Stomach (tissue), 8 donors: ENCODE measurements at regions not wholly inside any gene's neighbourhood (a gene's known extent, or its start where the extent isn't known, plus 50 kb on each side); places are given as distances from the start of the nearest gene placed in this dataset.

Source experiments
- DNase-seq, 2 donors: peaks; one replicate each; pipeline versions ENCODE4 v3.0.0 to v3.0.0-alpha.2; 2013 to 2019
- H3K27ac ChIP-seq, 5 donors: fragments of 200-600 bp in 4 of 5; sonication (generic) in 4 of 5; one replicate each; pipeline ENCODE4 v1.5.1; 2013 to 2019; ENCODE audit warnings: mild to moderate bottlenecking in 1 of 5, moderate library complexity in 1 of 5
- H3K27me3 ChIP-seq, 3 donors: fragments of 200-600 bp; sonication (generic); one replicate each; pipeline ENCODE4 v1.5.1; 2017 to 2019; ENCODE audit warnings: mixed run types in 1 of 3
- H3K36me3 ChIP-seq, 4 donors: fragments of 200-600 bp; sonication (generic); 1 replicate in 3 of 4; 2 replicates in 1 of 4; pipeline ENCODE4 v1.5.1; 2016 to 2019
- H3K4me1 ChIP-seq, 4 donors: fragments of 200-600 bp; sonication (generic); one replicate each; pipeline ENCODE4 v1.5.1; 2016 to 2019
- H3K4me3 ChIP-seq, 4 donors: fragments of 200-600 bp; sonication (generic) in 3 of 4; one replicate each; pipeline ENCODE4 v1.5.1; 2016 to 2019; ENCODE audit warnings: mild to moderate bottlenecking in 1 of 4
- H3K9me3 ChIP-seq, 4 donors: fragments of 200-600 bp; sonication (generic); one replicate each; pipeline ENCODE4 v1.5.1; 2016 to 2019
- EP300 ChIP-seq: sonication (generic); formaldehyde crosslinking; IDR thresholded peaks from one replicate; pipeline ENCODE4 v1.6.1; 2017; ENCODE audit warnings: antibody characterized with exemption
- POLR2A ChIP-seq, 4 donors: fragments of 450-650 bp; IDR thresholded peaks; one replicate each; pipeline ENCODE4 v1.6.1; 2016; ENCODE audit warnings: antibody characterized with exemption in 4 of 4, control low read depth in 2 of 4, mild to moderate bottlenecking in 1 of 4, moderate library complexity in 1 of 4
- POLR2AphosphoS5 ChIP-seq, 3 donors: sonication (generic); formaldehyde crosslinking; IDR thresholded peaks; one replicate each; pipeline ENCODE4 v1.6.1; 2016; ENCODE audit warnings: antibody characterized with exemption in 3 of 3
- WGBS, 5 donors: extraction: QIAGEN DNeasy Blood & Tissue Kit in 3 of 5; methylation state at CpG; one replicate each; pipeline versions ENCODE4 v1.1.5 to v1.1.7; 2013 to 2018; 5-methylcytosine and 5-hydroxymethylcytosine counted together
- intact Hi-C: fragments of 100-400 bp; cut with DNase I; formaldehyde crosslinking; loops from one replicate; pipeline ENCODE4 v1.15.1; 2023; ENCODE audit warnings: low total_unique reads
- TF ChIP-seq, protein P1 (sequence below), 7 experiments: fragments of 450-650 bp in 4 of 7; fragments of 200-600 bp in 3 of 7; sonication (generic) in 3 of 7; IDR thresholded peaks; one replicate each; pipeline ENCODE4 v1.5.1; 2016 to 2019; ENCODE audit warnings: antibody characterized with exemption in 7 of 7, control low read depth in 2 of 7, mild to moderate bottlenecking in 1 of 7
- donor health status: healthy with polysubstance abuse.
- donor health status: Bipolar disorder and iron deficiency.
- donor health status: healthy.

GRCh38 chr16:9595393-9595792 lies 503.9 kb downstream of the HAPSTR1 start:
- H3K36me3 ChIP-seq, result no peaks in the 10 kb centered on the region
- 57 to 69% (median 60%) methylated on average over 3 of the region's 3 CpGs for WGBS, 5 donors
- H3K9me3 ChIP-seq, result no peaks in the 10 kb centered on the region
- H3K4me1 ChIP-seq, result no peaks in the 10 kb centered on the region
- peaks cover 0 to 7% (median 0%) of the 10 kb centered on the region in 3 donors for H3K27me3 ChIP-seq
- H3K27ac ChIP-seq, result no peak overlapping the region
- no peak for DNase-seq
- intact Hi-C loops, result no loop called here
- no peak overlapping the region for H3K4me3 ChIP-seq
- no peak for TF ChIP-seq EP300
- TF ChIP-seq, protein P1, sequence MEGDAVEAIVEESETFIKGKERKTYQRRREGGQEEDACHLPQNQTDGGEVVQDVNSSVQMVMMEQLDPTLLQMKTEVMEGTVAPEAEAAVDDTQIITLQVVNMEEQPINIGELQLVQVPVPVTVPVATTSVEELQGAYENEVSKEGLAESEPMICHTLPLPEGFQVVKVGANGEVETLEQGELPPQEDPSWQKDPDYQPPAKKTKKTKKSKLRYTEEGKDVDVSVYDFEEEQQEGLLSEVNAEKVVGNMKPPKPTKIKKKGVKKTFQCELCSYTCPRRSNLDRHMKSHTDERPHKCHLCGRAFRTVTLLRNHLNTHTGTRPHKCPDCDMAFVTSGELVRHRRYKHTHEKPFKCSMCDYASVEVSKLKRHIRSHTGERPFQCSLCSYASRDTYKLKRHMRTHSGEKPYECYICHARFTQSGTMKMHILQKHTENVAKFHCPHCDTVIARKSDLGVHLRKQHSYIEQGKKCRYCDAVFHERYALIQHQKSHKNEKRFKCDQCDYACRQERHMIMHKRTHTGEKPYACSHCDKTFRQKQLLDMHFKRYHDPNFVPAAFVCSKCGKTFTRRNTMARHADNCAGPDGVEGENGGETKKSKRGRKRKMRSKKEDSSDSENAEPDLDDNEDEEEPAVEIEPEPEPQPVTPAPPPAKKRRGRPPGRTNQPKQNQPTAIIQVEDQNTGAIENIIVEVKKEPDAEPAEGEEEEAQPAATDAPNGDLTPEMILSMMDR (IDR thresholded peaks at IDR 0.05), result no peak
- no peak for TF ChIP-seq POLR2AphosphoS5 (IDR thresholded peaks at IDR 0.05)
- no peak for TF ChIP-seq POLR2A (IDR thresholded peaks at IDR 0.05)

DNA sequence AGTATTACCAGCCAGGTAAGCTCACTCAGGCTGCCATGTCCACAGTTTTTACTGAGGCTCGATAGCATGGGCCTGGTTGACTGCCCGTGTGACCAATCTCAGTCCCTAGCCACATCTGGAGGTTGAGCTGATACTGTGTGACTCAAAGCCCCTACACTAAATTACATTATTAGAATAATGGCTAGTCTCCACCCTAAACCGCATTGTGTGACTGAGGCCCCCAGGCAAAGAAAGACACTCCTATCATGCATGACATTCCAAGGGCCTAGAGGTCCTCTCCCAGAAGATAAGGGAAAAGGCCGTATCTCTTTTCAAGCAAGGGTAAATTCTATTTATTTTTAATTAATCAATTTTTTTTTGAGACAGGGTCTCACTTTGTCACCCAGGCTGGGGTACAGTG lies 505.3 kb downstream of the HAPSTR1 start:
- Histone ChIP-seq H3K4me1 (no peaks in the 10 kb centered on the region), H3K36me3 (no peaks in the 10 kb centered on the region), H3K27ac (no peak overlapping the region), H3K27me3 (peaks cover 0 to 7% (median 0%) of the 10 kb centered on the region in 3 donors), H3K4me3 (no peak overlapping the region), H3K9me3 (no peaks in the 10 kb centered on the region)
- no peak for TF ChIP-seq EP300
- TF ChIP-seq, protein P1 (IDR thresholded peaks at IDR 0.05), result no peak
- no peak for TF ChIP-seq POLR2A (IDR thresholded peaks at IDR 0.05)
- TF ChIP-seq POLR2AphosphoS5 (IDR thresholded peaks at IDR 0.05), result no peak
- no peak for DNase-seq
- intact Hi-C loops, result no loop called here
- WGBS, 5 donors, result 71 to 85% (median 81%) methylated on average over 4 of the region's 4 CpGs

- intact Hi-C loops, result no loop called here
- TF ChIP-seq, protein P1 (IDR thresholded peaks at IDR 0.05), result no peak
- Histone ChIP-seq H3K4me1 (no peaks in the 10 kb centered on the region), H3K36me3 (no peaks in the 10 kb centered on the region), H3K27me3 (peaks cover 0 to 7% (median 0%) of the 10 kb centered on the region in 3 donors), H3K27ac (no peak overlapping the region), H3K9me3 (no peaks in the 10 kb centered on the region), H3K4me3 (no peak overlapping the region)
- no peak for DNase-seq
- 64 to 71% (median 67%) methylated on average over 8 to 9 of the region's 9 CpGs for WGBS, 5 donors
Measured at GRCh38 chr16:9597967-9598730, 506.7 kb downstream of the HAPSTR1 start.

GRCh38 chr16:9598731-9599083 lies 507.3 kb downstream of the HAPSTR1 start:
- DNase-seq, result no peak
- intact Hi-C loops, result no loop called here
- 43 to 71% (median 65%) methylated on average over 3 of the region's 3 CpGs for WGBS, 5 donors
- Histone ChIP-seq H3K4me1 (no peaks in the 10 kb centered on the region), H3K27ac (no peak overlapping the region), H3K36me3 (no peaks in the 10 kb centered on the region), H3K4me3 (no peak overlapping the region), H3K9me3 (no peaks in the 10 kb centered on the region), H3K27me3 (peaks cover 0 to 4% (median 0%) of the 10 kb centered on the region in 3 donors)
- TF ChIP-seq POLR2AphosphoS5 (IDR thresholded peaks at IDR 0.05) (no peak), POLR2A (IDR thresholded peaks at IDR 0.05) (no peak), EP300 (no peak)
- TF ChIP-seq, protein P1 (IDR thresholded peaks at IDR 0.05), result no peak
